GM12873 (cell line): ENCODE measurements at regions not wholly inside any gene's neighbourhood (a gene's known extent, or its start where the extent isn't known, plus 50 kb on each side); places are given as distances from the start of the nearest gene placed in this dataset.

Experiments
- CTCF ChIP-seq: IDR thresholded peaks from 2 replicates; pipeline ENCODE4 v1.5.1; 2012; ENCODE audit warnings: low read depth, mild to moderate bottlenecking, moderate library complexity, low read length, control low read depth; ENCODE audit not compliant: insufficient read depth; ENCODE audit errors: missing control alignments

- peak; percentile 92 for TF ChIP-seq CTCF
Observed at GRCh38 chr16:66270333-66270927, 96.1 kb upstream of the CDH5 start.

GRCh38 chr16:66269617-66270332, 96.7 kb upstream of the CDH5 start:
- no peak for TF ChIP-seq CTCF

- TF ChIP-seq CTCF: no peak
Observed at GRCh38 chr16:66267292-66268014, 99.0 kb upstream of the CDH5 start.

GRCh38 chr16:66266436-66267291, 99.8 kb upstream of the CDH5 start:
- no peak for TF ChIP-seq CTCF

GRCh38 chr16:66265556-66266141, 100.8 kb upstream of the CDH5 start:
- no peak for TF ChIP-seq CTCF

GRCh38 chr16:66265048-66265415, 101.5 kb upstream of the CDH5 start:
- TF ChIP-seq CTCF: no peak
